ENCODE measurements at regions not wholly inside any gene's neighbourhood (a gene's known extent, or its start where the extent isn't known, plus 50 kb on each side); places are given as distances from the start of the nearest gene placed in this dataset.

GRCh38 chr13:59172076-59172475 is 991.7 kb downstream of the DIAPH3 start:
- Histone ChIP-seq H3K27ac (no peak overlapping the region), H3K36me3 (no peaks in the 10 kb centered on the region), H3K4me1 (ENCODE audit: control insufficient read depth in 1 of 2, low read depth in 2 of 2) (no peaks in the 10 kb centered on the region), H3K9me3 (no peaks in the 10 kb centered on the region), H3K4me3 (no peak overlapping the region), H3K27me3 (replicated peaks; ENCODE audit: insufficient read depth) (no peaks in the 10 kb centered on the region)
- ATAC-seq (ENCODE audit: insufficient number of reproducible peaks, low FRiP score, low read depth) (no peak), DNase-seq (ENCODE audit: low spot score) (no peak)
- no peak for TF ChIP-seq CTCF (IDR thresholded peaks at IDR 0.05)

- H3K27ac ChIP-seq: no peak overlapping the region
- no peaks in the 10 kb centered on the region for H3K9me3 ChIP-seq
- H3K27me3 ChIP-seq (replicated peaks; ENCODE audit: insufficient read depth): no peaks in the 10 kb centered on the region
- no peak overlapping the region for H3K4me3 ChIP-seq
- DNase-seq (ENCODE audit: low spot score): no peak
- no peak for TF ChIP-seq CTCF (IDR thresholded peaks at IDR 0.05)
- ATAC-seq (ENCODE audit: insufficient number of reproducible peaks, low FRiP score, low read depth): no peak
- H3K36me3 ChIP-seq: no peaks in the 10 kb centered on the region
- no peaks in the 10 kb centered on the region for H3K4me1 ChIP-seq (ENCODE audit: control insufficient read depth in 1 of 2, low read depth in 2 of 2)
Measured at GRCh38 chr13:59176775-59177174, 987.0 kb downstream of the DIAPH3 start.

- DNase-seq (ENCODE audit: low spot score) (no peak), ATAC-seq (ENCODE audit: insufficient number of reproducible peaks, low FRiP score, low read depth) (no peak)
- Histone ChIP-seq H3K4me1 (ENCODE audit: control insufficient read depth in 1 of 2, low read depth in 2 of 2) (no peaks in the 10 kb centered on the region), H3K9me3 (no peaks in the 10 kb centered on the region), H3K27me3 (replicated peaks; ENCODE audit: insufficient read depth) (no peaks in the 10 kb centered on the region), H3K36me3 (no peaks in the 10 kb centered on the region), H3K27ac (no peak overlapping the region), H3K4me3 (no peak overlapping the region)
- TF ChIP-seq CTCF (IDR thresholded peaks at IDR 0.05): no peak
Measured at GRCh38 chr13:59178344-59178743, 985.4 kb downstream of the DIAPH3 start.

- Histone ChIP-seq H3K27ac (no peak overlapping the region), H3K27me3 (replicated peaks; ENCODE audit: insufficient read depth) (no peaks in the 10 kb centered on the region), H3K4me3 (no peak overlapping the region), H3K9me3 (no peaks in the 10 kb centered on the region), H3K36me3 (no peaks in the 10 kb centered on the region), H3K4me1 (ENCODE audit: control insufficient read depth in 1 of 2, low read depth in 2 of 2) (no peaks in the 10 kb centered on the region)
- no peak for TF ChIP-seq CTCF (IDR thresholded peaks at IDR 0.05)
- ATAC-seq (ENCODE audit: insufficient number of reproducible peaks, low FRiP score, low read depth) (no peak), DNase-seq (ENCODE audit: low spot score) (no peak)
Measured at GRCh38 chr13:59182241-59182640, 981.5 kb downstream of the DIAPH3 start.

GRCh38 chr13:59197397-59197796 is 966.3 kb downstream of the DIAPH3 start:
- H3K27me3 ChIP-seq (replicated peaks; ENCODE audit: insufficient read depth): no peaks in the 10 kb centered on the region
- no peaks in the 10 kb centered on the region for H3K36me3 ChIP-seq
- H3K4me1 ChIP-seq (ENCODE audit: control insufficient read depth in 1 of 2, low read depth in 2 of 2): no peaks in the 10 kb centered on the region
- H3K9me3 ChIP-seq: no peaks in the 10 kb centered on the region
- ATAC-seq (ENCODE audit: insufficient number of reproducible peaks, low FRiP score, low read depth) (no peak), DNase-seq (ENCODE audit: low spot score) (no peak)
- no peak for TF ChIP-seq CTCF (IDR thresholded peaks at IDR 0.05)
- no peak overlapping the region for H3K4me3 ChIP-seq
- H3K27ac ChIP-seq: no peak overlapping the region

All from thoracic aorta (tissue), 2 donors.